Esophagus (tissue), 2 donors: ENCODE measurements at regions not wholly inside any gene's neighbourhood (a gene's known extent, or its start where the extent isn't known, plus 50 kb on each side); places are given as distances from the start of the nearest gene placed in this dataset.

Source experiments
- H3K27ac ChIP-seq, 2 donors: one replicate each; pipeline ENCODE4 v1.5.1; 2013; ENCODE audit warnings: low read depth in 2 of 2, mild to moderate bottlenecking in 2 of 2, inconsistent platforms in 1 of 2, low read length in 1 of 2, moderate library complexity in 1 of 2
- H3K27me3 ChIP-seq, 2 donors: one replicate each; pipeline ENCODE4 v1.6.1; 2013; ENCODE audit warnings: low read length in 2 of 2, control low read depth in 1 of 2, mild to moderate bottlenecking in 1 of 2; ENCODE audit not compliant: insufficient read depth in 2 of 2, control insufficient read depth in 1 of 2
- H3K36me3 ChIP-seq, 2 donors: one replicate each; pipeline ENCODE4 v1.6.1; 2013; ENCODE audit warnings: low read length in 1 of 2; ENCODE audit not compliant: control insufficient read depth in 2 of 2, insufficient read depth in 2 of 2
- H3K4me1 ChIP-seq, 2 donors: one replicate each; pipeline ENCODE4 v1.6.1; 2013; ENCODE audit warnings: low read length in 1 of 2; ENCODE audit not compliant: control insufficient read depth in 2 of 2, insufficient read depth in 2 of 2
- H3K4me3 ChIP-seq, 2 donors: one replicate each; pipeline ENCODE4 v1.5.1; 2013; ENCODE audit warnings: low read length in 2 of 2, mild to moderate bottlenecking in 2 of 2, low read depth in 1 of 2, moderate library complexity in 1 of 2
- H3K9me3 ChIP-seq, 2 donors: one replicate each; pipeline ENCODE4 v1.6.1; 2013; ENCODE audit warnings: mild to moderate bottlenecking in 2 of 2, low read depth in 1 of 2, low read length in 1 of 2, moderate library complexity in 1 of 2; ENCODE audit not compliant: control insufficient read depth in 2 of 2, insufficient read depth in 1 of 2
- WGBS, 2 donors: extraction: QIAGEN DNeasy Blood & Tissue Kit; methylation state at CpG; one replicate each; pipeline ENCODE4 v1.1.7; 2013; 5-methylcytosine and 5-hydroxymethylcytosine counted together
- donor health status: healthy with polysubstance abuse.
- donor health status: Bipolar disorder and iron deficiency.

GRCh38 chr14:22397221-22397737 is 191.7 kb downstream of the DAD1 start:
- Histone ChIP-seq H3K4me3 (no peak overlapping the region), H3K9me3 (no peaks in the 10 kb centered on the region)
- 90 to 91% methylated on average over 7 of the region's 7 CpGs for WGBS, 2 donors

GRCh38 chr14:22395803-22396202 is 193.2 kb downstream of the DAD1 start:
- no peaks in the 10 kb centered on the region for H3K36me3 ChIP-seq

More at GRCh38 chr14:22397221-22397737, 191.7 kb downstream of the DAD1 start:
- H3K27ac ChIP-seq: no peak overlapping the region
- H3K4me1 ChIP-seq: peaks cover 0 to 2% of the 10 kb centered on the region in 2 donors
- no peaks in the 10 kb centered on the region for H3K27me3 ChIP-seq
- H3K36me3 ChIP-seq: no peaks in the 10 kb centered on the region

GRCh38 chr14:22394616-22395015 is 194.4 kb downstream of the DAD1 start:
- Histone ChIP-seq H3K9me3 (no peaks in the 10 kb centered on the region), H3K27ac (no peak overlapping the region), H3K4me3 (no peak overlapping the region), H3K4me1 (peaks cover 0 to 2% of the 10 kb centered on the region in 2 donors), H3K36me3 (no peaks in the 10 kb centered on the region), H3K27me3 (no peaks in the 10 kb centered on the region)
- 90 to 92% methylated on average over 2 of the region's 2 CpGs for WGBS, 2 donors

More at GRCh38 chr14:22395803-22396202, 193.2 kb downstream of the DAD1 start:
- no peaks in the 10 kb centered on the region for H3K27me3 ChIP-seq
- no peak overlapping the region for H3K27ac ChIP-seq
- 96% methylated on average over 2 of the region's 2 CpGs for WGBS, 2 donors
- no peak overlapping the region for H3K4me3 ChIP-seq
- peaks cover 0 to 2% of the 10 kb centered on the region in 2 donors for H3K4me1 ChIP-seq
- H3K9me3 ChIP-seq: no peaks in the 10 kb centered on the region

- H3K4me3 ChIP-seq: no peak overlapping the region
- WGBS, 2 donors: 91 to 93% methylated on average over 2 of the region's 2 CpGs
Measured at GRCh38 chr14:22393796-22394195, 195.2 kb downstream of the DAD1 start.

GRCh38 chr14:22391908-22392565 is 197.0 kb downstream of the DAD1 start:
- H3K4me1 ChIP-seq: peaks cover 0 to 2% of the 10 kb centered on the region in 2 donors
- no peak overlapping the region for H3K27ac ChIP-seq
- H3K27me3 ChIP-seq: no peaks in the 10 kb centered on the region
- 39 to 47% methylated on average over 7 of the region's 7 CpGs for WGBS, 2 donors
- no peaks in the 10 kb centered on the region for H3K9me3 ChIP-seq
- no peak overlapping the region for H3K4me3 ChIP-seq
- no peaks in the 10 kb centered on the region for H3K36me3 ChIP-seq

More at GRCh38 chr14:22393796-22394195, 195.2 kb downstream of the DAD1 start:
- no peaks in the 10 kb centered on the region for H3K27me3 ChIP-seq
- H3K36me3 ChIP-seq: no peaks in the 10 kb centered on the region
- no peak overlapping the region for H3K27ac ChIP-seq
- H3K9me3 ChIP-seq: no peaks in the 10 kb centered on the region
- H3K4me1 ChIP-seq: peaks cover 0 to 2% of the 10 kb centered on the region in 2 donors

- Histone ChIP-seq H3K36me3 (no peaks in the 10 kb centered on the region), H3K4me1 (peaks cover 0 to 2% of the 10 kb centered on the region in 2 donors), H3K9me3 (no peaks in the 10 kb centered on the region), H3K27ac (no peak overlapping the region), H3K27me3 (no peaks in the 10 kb centered on the region), H3K4me3 (no peak overlapping the region)
- WGBS, 2 donors: 40 to 51% methylated on average over 4 of the region's 4 CpGs
Measured at GRCh38 chr14:22390824-22391461, 198.1 kb downstream of the DAD1 start.

GRCh38 chr14:22390195-22390594 is 198.8 kb downstream of the DAD1 start:
- H3K36me3 ChIP-seq: no peaks in the 10 kb centered on the region
- no peaks in the 10 kb centered on the region for H3K4me1 ChIP-seq
- H3K27ac ChIP-seq: no peak overlapping the region
- H3K27me3 ChIP-seq: no peaks in the 10 kb centered on the region
- 50 to 60% methylated on average over 5 of the region's 5 CpGs for WGBS, 2 donors
- no peak overlapping the region for H3K4me3 ChIP-seq
- H3K9me3 ChIP-seq: no peaks in the 10 kb centered on the region

GRCh38 chr14:22388669-22389595 is 200.1 kb downstream of the DAD1 start:
- Histone ChIP-seq H3K27ac (no peak overlapping the region), H3K4me3 (no peak overlapping the region), H3K9me3 (no peaks in the 10 kb centered on the region), H3K27me3 (no peaks in the 10 kb centered on the region), H3K4me1 (no peaks in the 10 kb centered on the region), H3K36me3 (no peaks in the 10 kb centered on the region)
- 64 to 76% methylated on average over 8 of the region's 8 CpGs for WGBS, 2 donors

GRCh38 chr14:22387776-22388241 is 201.2 kb downstream of the DAD1 start:
- H3K36me3 ChIP-seq: no peaks in the 10 kb centered on the region
- H3K27ac ChIP-seq: no peak overlapping the region
- 47 to 48% methylated on average over 11 of the region's 11 CpGs for WGBS, 2 donors
- H3K27me3 ChIP-seq: no peaks in the 10 kb centered on the region
- H3K4me1 ChIP-seq: no peaks in the 10 kb centered on the region
- H3K9me3 ChIP-seq: no peaks in the 10 kb centered on the region
- H3K4me3 ChIP-seq: no peak overlapping the region
